ENCODE measurements at regions not wholly inside any gene's neighbourhood (a gene's known extent, or its start where the extent isn't known, plus 50 kb on each side); places are given as distances from the start of the nearest gene placed in this dataset.

GRCh38 chr6:85066266-85066665 lies 301.9 kb upstream of the TBX18 start:
- TF ChIP-seq, protein P1, sequence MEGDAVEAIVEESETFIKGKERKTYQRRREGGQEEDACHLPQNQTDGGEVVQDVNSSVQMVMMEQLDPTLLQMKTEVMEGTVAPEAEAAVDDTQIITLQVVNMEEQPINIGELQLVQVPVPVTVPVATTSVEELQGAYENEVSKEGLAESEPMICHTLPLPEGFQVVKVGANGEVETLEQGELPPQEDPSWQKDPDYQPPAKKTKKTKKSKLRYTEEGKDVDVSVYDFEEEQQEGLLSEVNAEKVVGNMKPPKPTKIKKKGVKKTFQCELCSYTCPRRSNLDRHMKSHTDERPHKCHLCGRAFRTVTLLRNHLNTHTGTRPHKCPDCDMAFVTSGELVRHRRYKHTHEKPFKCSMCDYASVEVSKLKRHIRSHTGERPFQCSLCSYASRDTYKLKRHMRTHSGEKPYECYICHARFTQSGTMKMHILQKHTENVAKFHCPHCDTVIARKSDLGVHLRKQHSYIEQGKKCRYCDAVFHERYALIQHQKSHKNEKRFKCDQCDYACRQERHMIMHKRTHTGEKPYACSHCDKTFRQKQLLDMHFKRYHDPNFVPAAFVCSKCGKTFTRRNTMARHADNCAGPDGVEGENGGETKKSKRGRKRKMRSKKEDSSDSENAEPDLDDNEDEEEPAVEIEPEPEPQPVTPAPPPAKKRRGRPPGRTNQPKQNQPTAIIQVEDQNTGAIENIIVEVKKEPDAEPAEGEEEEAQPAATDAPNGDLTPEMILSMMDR (IDR thresholded peaks at IDR 0.05; ENCODE audit: low read depth, low read length, poor library complexity, severe bottlenecking): no peak
- TF ChIP-seq EZH2phosphoT487 (IDR thresholded peaks at IDR 0.05; ENCODE audit: borderline replicate concordance, low read length): no peak
- Histone ChIP-seq H3K27ac (ENCODE audit: low read depth, low read length) (no peak overlapping the region), H3K4me2 (ENCODE audit: low read length) (no peak overlapping the region), H3K79me2 (ENCODE audit: control insufficient read depth, low read length) (no peaks in the 10 kb centered on the region), H4K20me1 (ENCODE audit: control insufficient read depth, insufficient read depth, low read depth, low read length) (no peaks in the 10 kb centered on the region), H3K36me3 (ENCODE audit: control insufficient read depth, low read length) (no peaks in the 10 kb centered on the region), H3K27me3 (ENCODE audit: control insufficient read depth, low read length) (no peaks in the 10 kb centered on the region), H3K9me3 (ENCODE audit: control insufficient read depth, insufficient read depth, low read length) (no peaks in the 10 kb centered on the region), H3K4me1 (ENCODE audit: control insufficient read depth, low read length) (no peaks in the 10 kb centered on the region), H3F3A (ENCODE audit: control insufficient read depth, insufficient read depth) (no peaks in the 10 kb centered on the region), H3K4me3 (ENCODE audit: low read length) (no peak overlapping the region), H3K9me2 (replicated peaks; ENCODE audit: control insufficient read depth, low read length) (no peaks in the 10 kb centered on the region)

DNA sequence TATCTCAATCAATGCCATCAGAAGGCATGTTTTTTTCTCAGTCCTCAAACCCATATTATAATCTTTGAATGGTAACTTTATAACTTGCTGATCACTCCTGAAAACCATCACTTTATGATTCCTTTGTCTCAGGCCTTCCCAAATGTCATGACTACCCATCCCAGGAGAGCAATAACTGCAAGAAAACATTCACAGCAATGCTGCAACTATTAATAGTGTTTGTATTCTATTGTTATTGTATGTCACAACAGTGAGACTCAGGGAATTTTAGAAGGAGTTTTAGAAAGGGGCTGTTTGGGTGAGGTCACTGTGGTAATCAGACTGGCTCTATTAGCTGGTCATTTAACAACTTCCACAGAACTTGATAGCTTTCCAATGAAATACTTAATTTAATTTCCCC lies 301.4 kb upstream of the TBX18 start:
- Histone ChIP-seq H3K79me2 (ENCODE audit: control insufficient read depth, low read length) (no peaks in the 10 kb centered on the region), H3K9me2 (replicated peaks; ENCODE audit: control insufficient read depth, low read length) (no peaks in the 10 kb centered on the region), H3F3A (ENCODE audit: control insufficient read depth, insufficient read depth) (no peaks in the 10 kb centered on the region), H3K27ac (ENCODE audit: low read depth, low read length) (no peak overlapping the region), H3K27me3 (ENCODE audit: control insufficient read depth, low read length) (no peaks in the 10 kb centered on the region), H3K9me3 (ENCODE audit: control insufficient read depth, insufficient read depth, low read length) (no peaks in the 10 kb centered on the region), H4K20me1 (ENCODE audit: control insufficient read depth, insufficient read depth, low read depth, low read length) (no peaks in the 10 kb centered on the region), H3K36me3 (ENCODE audit: control insufficient read depth, low read length) (no peaks in the 10 kb centered on the region), H3K4me2 (ENCODE audit: low read length) (no peak overlapping the region), H3K4me3 (ENCODE audit: low read length) (no peak overlapping the region), H3K4me1 (ENCODE audit: control insufficient read depth, low read length) (no peaks in the 10 kb centered on the region)
- TF ChIP-seq, protein P1 (IDR thresholded peaks at IDR 0.05; ENCODE audit: low read depth, low read length, poor library complexity, severe bottlenecking): no peak
- no peak for TF ChIP-seq EZH2phosphoT487 (IDR thresholded peaks at IDR 0.05; ENCODE audit: borderline replicate concordance, low read length)

GRCh38 chr6:85063611-85064010 lies 299.2 kb upstream of the TBX18 start:
- H3K4me1 ChIP-seq (ENCODE audit: control insufficient read depth, low read length): no peaks in the 10 kb centered on the region
- H3K9me2 ChIP-seq (replicated peaks; ENCODE audit: control insufficient read depth, low read length): no peaks in the 10 kb centered on the region
- H3K4me3 ChIP-seq (ENCODE audit: low read length): no peak overlapping the region
- no peaks in the 10 kb centered on the region for H3K27me3 ChIP-seq (ENCODE audit: control insufficient read depth, low read length)
- H3K79me2 ChIP-seq (ENCODE audit: control insufficient read depth, low read length): no peaks in the 10 kb centered on the region
- TF ChIP-seq EZH2phosphoT487 (IDR thresholded peaks at IDR 0.05; ENCODE audit: borderline replicate concordance, low read length): no peak
- TF ChIP-seq, protein P1 (IDR thresholded peaks at IDR 0.05; ENCODE audit: low read depth, low read length, poor library complexity, severe bottlenecking): no peak
- H3K9me3 ChIP-seq (ENCODE audit: control insufficient read depth, insufficient read depth, low read length): no peaks in the 10 kb centered on the region
- no peak overlapping the region for H3K4me2 ChIP-seq (ENCODE audit: low read length)
- H3K36me3 ChIP-seq (ENCODE audit: control insufficient read depth, low read length): no peaks in the 10 kb centered on the region
- no peak overlapping the region for H3K27ac ChIP-seq (ENCODE audit: low read depth, low read length)
- H3F3A ChIP-seq (ENCODE audit: control insufficient read depth, insufficient read depth): no peaks in the 10 kb centered on the region
- no peaks in the 10 kb centered on the region for H4K20me1 ChIP-seq (ENCODE audit: control insufficient read depth, insufficient read depth, low read depth, low read length)

GRCh38 chr6:85062884-85063283 lies 298.5 kb upstream of the TBX18 start:
- Histone ChIP-seq H3F3A (ENCODE audit: control insufficient read depth, insufficient read depth) (no peaks in the 10 kb centered on the region), H3K4me2 (ENCODE audit: low read length) (no peak overlapping the region), H3K9me3 (ENCODE audit: control insufficient read depth, insufficient read depth, low read length) (no peaks in the 10 kb centered on the region), H3K27ac (ENCODE audit: low read depth, low read length) (no peak overlapping the region), H3K27me3 (ENCODE audit: control insufficient read depth, low read length) (no peaks in the 10 kb centered on the region), H3K36me3 (ENCODE audit: control insufficient read depth, low read length) (no peaks in the 10 kb centered on the region), H3K9me2 (replicated peaks; ENCODE audit: control insufficient read depth, low read length) (no peaks in the 10 kb centered on the region), H3K4me1 (ENCODE audit: control insufficient read depth, low read length) (no peaks in the 10 kb centered on the region), H3K4me3 (ENCODE audit: low read length) (no peak overlapping the region), H4K20me1 (ENCODE audit: control insufficient read depth, insufficient read depth, low read depth, low read length) (no peaks in the 10 kb centered on the region), H3K79me2 (ENCODE audit: control insufficient read depth, low read length) (no peaks in the 10 kb centered on the region)
- TF ChIP-seq, protein P1 (IDR thresholded peaks at IDR 0.05; ENCODE audit: low read depth, low read length, poor library complexity, severe bottlenecking): no peak
- TF ChIP-seq EZH2phosphoT487 (IDR thresholded peaks at IDR 0.05; ENCODE audit: borderline replicate concordance, low read length): no peak

All from DOHH2 (cell line).